K562 (cell line): ENCODE measurements at regions not wholly inside any gene's neighbourhood (a gene's known extent, or its start where the extent isn't known, plus 50 kb on each side); places are given as distances from the start of the nearest gene placed in this dataset.

ENCODE experiments used
- ARID1B ChIP-seq: fragments of 450-650 bp; IDR thresholded peaks from 2 replicates; pipeline ENCODE4 v1.6.1; 2016; ENCODE audit warnings: antibody characterized with exemption, mild to moderate bottlenecking, inconsistent platforms
- C11orf30 ChIP-seq: fragments of 450-650 bp; IDR thresholded peaks from 2 replicates; pipeline ENCODE4 v1.6.1; 2016; ENCODE audit warnings: low read depth, mild to moderate bottlenecking
- CBFA2T3 ChIP-seq: fragments of 450-650 bp; IDR thresholded peaks from 2 replicates; pipeline ENCODE4 v1.6.1; 2017
- CBX2 ChIP-seq: fragments of 200-600 bp; sonication (generic); IDR thresholded peaks from one replicate; pipeline ENCODE4 v1.6.1; 2012; ENCODE audit warnings: mild to moderate bottlenecking, low read length, inconsistent platforms; ENCODE audit not compliant: insufficient read depth, poor library complexity, severe bottlenecking
- CBX3 ChIP-seq, 2 experiments: IDR thresholded peaks; 1 replicate in 1 of 2; 2 replicates in 1 of 2; pipeline ENCODE4 v1.6.1; 2012; ENCODE audit warnings: inconsistent platforms in 2 of 2, low read length in 2 of 2, borderline replicate concordance in 1 of 2, control low read depth in 1 of 2
- GABPB2 ChIP-seq: fragments of 250-450 bp; sonication (Bioruptor Pico); conservative IDR thresholded peaks from 2 replicates; pipeline ENCODE4 v1.5.1; 2021; ENCODE audit warnings: mild to moderate bottlenecking
- HDAC3 ChIP-seq: fragments of 450-650 bp; IDR thresholded peaks from 2 replicates; pipeline ENCODE4 v1.6.1; 2018; ENCODE audit warnings: borderline replicate concordance, mild to moderate bottlenecking, moderate library complexity; ENCODE audit not compliant: partially characterized antibody
- JUND ChIP-seq, 2 experiments: IDR thresholded peaks; 2 replicates in 1 of 2; 3 replicates in 1 of 2; pipeline ENCODE4 v1.6.1; 2011; ENCODE audit warnings: borderline replicate concordance in 2 of 2, low read depth in 2 of 2, low read length in 2 of 2, improper control_type of control experiment in 1 of 2, missing biosample characterization in 1 of 2, missing genetic modification characterization in 1 of 2, missing genetic modification reagents in 1 of 2
- L3MBTL2 ChIP-seq: fragments of 450-650 bp; IDR thresholded peaks from 2 replicates; pipeline ENCODE4 v1.6.1; 2016; ENCODE audit warnings: mild to moderate bottlenecking, moderate library complexity
- MAX ChIP-seq: sonication (generic); formaldehyde crosslinking; IDR thresholded peaks from 2 replicates; pipeline ENCODE4 v1.9.0; 2022; ENCODE audit warnings: mild to moderate bottlenecking, missing genetic modification reagents
- MBD2 ChIP-seq: sonication (generic); IDR thresholded peaks from 2 replicates; pipeline ENCODE4 v1.6.1; 2016; ENCODE audit warnings: low read depth, borderline replicate concordance
- MED1 ChIP-seq: sonication (generic); formaldehyde crosslinking; IDR thresholded peaks from 2 replicates; pipeline ENCODE4 v1.8.1; 2023; ENCODE audit warnings: missing genetic modification reagents, borderline replicate concordance
- NFIC ChIP-seq: fragments of 450-650 bp; IDR thresholded peaks from 2 replicates; pipeline ENCODE4 v1.6.1; 2017; ENCODE audit warnings: mild to moderate bottlenecking, inconsistent platforms
- NR4A1 ChIP-seq, 2 experiments: fragments of 250-450 bp in 1 of 2; fragments of 450-650 bp in 1 of 2; sonication (Bioruptor Pico) in 1 of 2; IDR thresholded peaks; 2 replicates each; pipeline versions ENCODE4 v1.4.0 to v1.6.1; 2016 to 2020; ENCODE audit warnings: mild to moderate bottlenecking in 2 of 2, missing compliant biosample characterization in 1 of 2, missing genetic modification characterization in 1 of 2, moderate library complexity in 1 of 2
- OTX1 ChIP-seq: fragments of 450-650 bp; formaldehyde crosslinking; IDR thresholded peaks from 2 replicates; pipeline ENCODE4 v1.4.0; 2022; ENCODE audit warnings: mild to moderate bottlenecking
- RB1 ChIP-seq: fragments of 450-650 bp; IDR thresholded peaks from 2 replicates; pipeline ENCODE4 v1.6.1; 2017; ENCODE audit warnings: low read depth, mild to moderate bottlenecking
- RFX7 ChIP-seq: fragments of 250-450 bp; sonication (Bioruptor Pico); IDR thresholded peaks from 2 replicates; pipeline ENCODE4 v1.5.1; 2021; ENCODE audit warnings: mild to moderate bottlenecking
- SAP30 ChIP-seq: fragments of 200-600 bp; sonication (generic); IDR thresholded peaks from 2 replicates; pipeline ENCODE4 v1.6.1; 2012; ENCODE audit warnings: borderline replicate concordance, low read depth, mild to moderate bottlenecking, moderate library complexity, low read length, control low read depth, inconsistent platforms; ENCODE audit not compliant: insufficient read depth, poor library complexity, severe bottlenecking
- SNAPC5 ChIP-seq: fragments of 250-450 bp; sonication (Bioruptor Pico); IDR thresholded peaks from 2 replicates; pipeline ENCODE4 v1.8.0; 2021; ENCODE audit warnings: moderate library complexity, mild to moderate bottlenecking, inconsistent platforms
- SOX6 ChIP-seq: fragments of 450-650 bp; IDR thresholded peaks from 2 replicates; pipeline ENCODE4 v1.6.1; 2014; ENCODE audit warnings: mild to moderate bottlenecking
- SRSF3 ChIP-seq: fragments of 200-400 bp; formaldehyde crosslinking; IDR thresholded peaks from 2 replicates; pipeline ENCODE4 v1.6.1; 2016; ENCODE audit warnings: mild to moderate bottlenecking, low read length, moderate library complexity; ENCODE audit not compliant: insufficient read depth
- TRIM28 ChIP-seq: fragments of 450-650 bp; IDR thresholded peaks from 2 replicates; pipeline ENCODE4 v1.6.1; 2017
- XRCC3 ChIP-seq: fragments of 450-650 bp; IDR thresholded peaks from 2 replicates; pipeline ENCODE4 v1.6.1; 2017; ENCODE audit warnings: mild to moderate bottlenecking, moderate library complexity
- ZBTB34 ChIP-seq: fragments of 250-450 bp; sonication (Bioruptor Pico); IDR thresholded peaks from 2 replicates; pipeline ENCODE4 v1.8.0; 2021; ENCODE audit warnings: mild to moderate bottlenecking, moderate library complexity
- ZFPM2 ChIP-seq: fragments of 250-450 bp; sonication (Bioruptor Pico); IDR thresholded peaks from 2 replicates; pipeline ENCODE4 v1.5.1; 2022; ENCODE audit warnings: mild to moderate bottlenecking
- ZNF133 ChIP-seq: fragments of 250-450 bp; sonication (Bioruptor Pico); IDR thresholded peaks from 2 replicates; pipeline ENCODE4 v1.4.0; 2020; ENCODE audit warnings: mild to moderate bottlenecking
- ZNF165 ChIP-seq: fragments of 250-450 bp; sonication (Bioruptor Pico); IDR thresholded peaks from 2 replicates; pipeline ENCODE4 v1.4.0; 2020; ENCODE audit warnings: borderline replicate concordance
- ZNF263 ChIP-seq: sonication (generic); formaldehyde crosslinking; IDR thresholded peaks from 2 replicates; pipeline ENCODE4 v1.8.0; 2022; ENCODE audit warnings: mild to moderate bottlenecking, missing genetic modification reagents, borderline replicate concordance
- ZNF316 ChIP-seq: fragments of 450-650 bp; IDR thresholded peaks from 2 replicates; pipeline ENCODE4 v1.6.1; 2016
- ZNF780A ChIP-seq: fragments of 250-450 bp; sonication (Bioruptor Pico); IDR thresholded peaks from 2 replicates; pipeline ENCODE4 v1.5.0; 2021; ENCODE audit warnings: mild to moderate bottlenecking

GRCh38 chr17:27376637-27377547 is 79.4 kb upstream of the KSR1 start (continued):
- TF ChIP-seq MED1 (no peak), HDAC3 (no peak), TRIM28 (no peak), ZFPM2 (no peak), CBX2 (no peak), ZNF133 (CRISPR knock-in tag) (no peak), SNAPC5 (CRISPR knock-in tag) (no peak), JUND (IDR thresholded peaks at IDR 0.05; ENCODE audit: borderline replicate concordance, low read depth, low read length) (no peak), JUND (tag; IDR thresholded peaks at IDR 0.05; ENCODE audit: borderline replicate concordance, low read depth, low read length) (no peak), MBD2 (no peak), CBX3 (IDR thresholded peaks at IDR 0.05; ENCODE audit: borderline replicate concordance in 1 of 2, low read length in 2 of 2) (peak in 1 of 2 experiments; percentile 46; a peak in 1 of 3 replicates), ARID1B (0 out of 2 replicates have a peak, but pooled peaks have one; percentile 9), ZNF263 (CRISPR knock-in tag) (no peak), C11orf30 (peak; percentile 52), MAX (CRISPR knock-in tag) (no peak), RB1 (no peak), CBFA2T3 (no peak), SRSF3 (no peak), L3MBTL2 (no peak), NFIC (no peak), ZNF316 (peak; percentile 78), OTX1 (CRISPR knock-in tag) (no peak), XRCC3 (no peak), RFX7 (no peak), ZBTB34 (CRISPR knock-in tag) (no peak), ZNF165 (CRISPR knock-in tag) (no peak), SAP30 (no peak), ZNF780A (CRISPR knock-in tag) (no peak), NR4A1 (CRISPR knock-in tag; IDR thresholded peaks at IDR 0.05) (no peak), NR4A1 (tag; IDR thresholded peaks at IDR 0.05) (no peak), SOX6 (no peak), GABPB2 (CRISPR knock-in tag) (no peak)
